ENCODE measurements at regions not wholly inside any gene's neighbourhood (a gene's known extent, or its start where the extent isn't known, plus 50 kb on each side); places are given as distances from the start of the nearest gene placed in this dataset.

GRCh38 chr3:30266524-30266923 is 339.9 kb upstream of the TGFBR2 start:
- Mint-ChIP-seq H3K9me3 (ENCODE audit: unreplicated experiment) (peaks cover 8% of the 10 kb centered on the region), H3K4me1 (ENCODE audit: low read depth, unreplicated experiment) (no peaks in the 10 kb centered on the region), H3K27ac (ENCODE audit: unreplicated experiment) (no peak overlapping the region), H3K27me3 (ENCODE audit: unreplicated experiment) (no peaks in the 10 kb centered on the region), H3K4me3 (ENCODE audit: unreplicated experiment) (no peak overlapping the region), H3K36me3 (ENCODE audit: unreplicated experiment) (peaks cover 15% of the 10 kb centered on the region)
- no peak for DNase-seq
- TF ChIP-seq CTCF (IDR thresholded peaks at IDR 0.05; ENCODE audit: partially characterized antibody, unreplicated experiment), result no peak

GRCh38 chr3:30268288-30268687 is 338.1 kb upstream of the TGFBR2 start:
- peaks cover 6% of the 10 kb centered on the region for H3K9me3 Mint-ChIP-seq (ENCODE audit: unreplicated experiment)
- H3K4me3 Mint-ChIP-seq (ENCODE audit: unreplicated experiment), result no peak overlapping the region
- no peak for DNase-seq
- no peaks in the 10 kb centered on the region for H3K27me3 Mint-ChIP-seq (ENCODE audit: unreplicated experiment)
- TF ChIP-seq CTCF (IDR thresholded peaks at IDR 0.05; ENCODE audit: partially characterized antibody, unreplicated experiment), result no peak
- peaks cover 15% of the 10 kb centered on the region for H3K36me3 Mint-ChIP-seq (ENCODE audit: unreplicated experiment)
- no peak overlapping the region for H3K27ac Mint-ChIP-seq (ENCODE audit: unreplicated experiment)
- no peaks in the 10 kb centered on the region for H3K4me1 Mint-ChIP-seq (ENCODE audit: low read depth, unreplicated experiment)

- no peak for DNase-seq
- no peak overlapping the region for H3K27ac Mint-ChIP-seq (ENCODE audit: unreplicated experiment)
- no peak for TF ChIP-seq CTCF (IDR thresholded peaks at IDR 0.05; ENCODE audit: partially characterized antibody, unreplicated experiment)
- H3K4me1 Mint-ChIP-seq (ENCODE audit: low read depth, unreplicated experiment), result no peaks in the 10 kb centered on the region
- peaks cover 1% of the 10 kb centered on the region for H3K9me3 Mint-ChIP-seq (ENCODE audit: unreplicated experiment)
- no peak overlapping the region for H3K4me3 Mint-ChIP-seq (ENCODE audit: unreplicated experiment)
- peaks cover 4% of the 10 kb centered on the region for H3K36me3 Mint-ChIP-seq (ENCODE audit: unreplicated experiment)
- H3K27me3 Mint-ChIP-seq (ENCODE audit: unreplicated experiment), result no peaks in the 10 kb centered on the region
These were observed 336.5 kb upstream of the TGFBR2 start for GRCh38 chr3:30269751-30270445.

- H3K9me3 Mint-ChIP-seq (ENCODE audit: unreplicated experiment), result no peaks in the 10 kb centered on the region
- no peak overlapping the region for H3K27ac Mint-ChIP-seq (ENCODE audit: unreplicated experiment)
- H3K36me3 Mint-ChIP-seq (ENCODE audit: unreplicated experiment), result peaks cover 6% of the 10 kb centered on the region
- no peak for DNase-seq
- no peaks in the 10 kb centered on the region for H3K27me3 Mint-ChIP-seq (ENCODE audit: unreplicated experiment)
- TF ChIP-seq CTCF (IDR thresholded peaks at IDR 0.05; ENCODE audit: partially characterized antibody, unreplicated experiment), result no peak
- no peak overlapping the region for H3K4me3 Mint-ChIP-seq (ENCODE audit: unreplicated experiment)
- no peaks in the 10 kb centered on the region for H3K4me1 Mint-ChIP-seq (ENCODE audit: low read depth, unreplicated experiment)
These were observed 334.6 kb upstream of the TGFBR2 start for GRCh38 chr3:30271781-30272180.

GRCh38 chr3:30273304-30274072 is 332.9 kb upstream of the TGFBR2 start:
- Mint-ChIP-seq H3K27me3 (ENCODE audit: unreplicated experiment) (no peaks in the 10 kb centered on the region), H3K9me3 (ENCODE audit: unreplicated experiment) (no peaks in the 10 kb centered on the region), H3K4me3 (ENCODE audit: unreplicated experiment) (no peak overlapping the region), H3K4me1 (ENCODE audit: low read depth, unreplicated experiment) (no peaks in the 10 kb centered on the region), H3K36me3 (ENCODE audit: unreplicated experiment) (peaks cover 12% of the 10 kb centered on the region), H3K27ac (ENCODE audit: unreplicated experiment) (no peak overlapping the region)
- no peak for TF ChIP-seq CTCF (IDR thresholded peaks at IDR 0.05; ENCODE audit: partially characterized antibody, unreplicated experiment)
- no peak for DNase-seq
